IMR-90 (cell line): ENCODE measurements at regions not wholly inside any gene's neighbourhood (a gene's known extent, or its start where the extent isn't known, plus 50 kb on each side); places are given as distances from the start of the nearest gene placed in this dataset.

Source experiments
- CTCF ChIP-seq: conservative IDR thresholded peaks from 2 replicates; pipeline ENCODE4 v1.5.1; 2012; ENCODE audit warnings: mild to moderate bottlenecking, low read depth, low read length, improper control_type of control experiment
- POLR2A ChIP-seq: IDR thresholded peaks from 2 replicates; pipeline ENCODE4 v1.6.1; 2012; ENCODE audit warnings: mild to moderate bottlenecking, low read depth, low read length
- RCOR1 ChIP-seq: IDR thresholded peaks from 2 replicates; pipeline ENCODE4 v1.6.1; 2012; ENCODE audit warnings: mild to moderate bottlenecking, low read length, improper control_type of control experiment; ENCODE audit not compliant: insufficient replicate concordance
- RFX5 ChIP-seq: IDR thresholded peaks from 2 replicates; pipeline ENCODE4 v1.8.0; 2012; ENCODE audit warnings: low read depth, mild to moderate bottlenecking, low read length, moderate library complexity
- TF ChIP-seq, protein P1 (sequence below): fragments of 150-350 bp; IDR thresholded peaks from 2 replicates; pipeline ENCODE4 v1.6.1; 2016; ENCODE audit warnings: low read depth, mild to moderate bottlenecking, low read length, moderate library complexity, borderline replicate concordance

GRCh38 chr6:140544431-140544830, 1170.0 kb upstream of the CITED2 start:
- TF ChIP-seq CTCF (no peak), POLR2A (no peak), RFX5 (no peak), RCOR1 (no peak)
- TF ChIP-seq, protein P1, sequence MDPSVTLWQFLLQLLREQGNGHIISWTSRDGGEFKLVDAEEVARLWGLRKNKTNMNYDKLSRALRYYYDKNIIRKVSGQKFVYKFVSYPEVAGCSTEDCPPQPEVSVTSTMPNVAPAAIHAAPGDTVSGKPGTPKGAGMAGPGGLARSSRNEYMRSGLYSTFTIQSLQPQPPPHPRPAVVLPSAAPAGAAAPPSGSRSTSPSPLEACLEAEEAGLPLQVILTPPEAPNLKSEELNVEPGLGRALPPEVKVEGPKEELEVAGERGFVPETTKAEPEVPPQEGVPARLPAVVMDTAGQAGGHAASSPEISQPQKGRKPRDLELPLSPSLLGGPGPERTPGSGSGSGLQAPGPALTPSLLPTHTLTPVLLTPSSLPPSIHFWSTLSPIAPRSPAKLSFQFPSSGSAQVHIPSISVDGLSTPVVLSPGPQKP: no peak
